Amygdala (tissue), 56 donors: ENCODE measurements at regions not wholly inside any gene's neighbourhood (a gene's known extent, or its start where the extent isn't known, plus 50 kb on each side); places are given as distances from the start of the nearest gene placed in this dataset.

Experiments
- DNase-seq, 56 donors: peaks; one replicate each; lab custom pipeline; 2025; lab: John Stamatoyannopoulos, UW

GRCh38 chr15:68518785-68519430 is 59.9 kb upstream of the CORO2B start:
- DNase-seq, result no peak

GRCh38 chr15:68524753-68525584 is 53.8 kb upstream of the CORO2B start:
- no peak for DNase-seq

- no peak for DNase-seq
These were observed 53.0 kb upstream of the CORO2B start for GRCh38 chr15:68525815-68526214.

GRCh38 chr15:68526269-68526668 is 52.5 kb upstream of the CORO2B start:
- DNase-seq, result no peak

- DNase-seq, result no peak
These were observed 52.0 kb upstream of the CORO2B start for GRCh38 chr15:68526784-68527183.

GRCh38 chr15:68528626-68529290 is 50.0 kb upstream of the CORO2B start:
- DNase-seq, result no peak
